ENCODE measurements at regions not wholly inside any gene's neighbourhood (a gene's known extent, or its start where the extent isn't known, plus 50 kb on each side); places are given as distances from the start of the nearest gene placed in this dataset.
"Not testable (repeated sequence)": the region's sequence is repeated elsewhere in the genome, so short reads cannot be mapped to it uniquely, and the experiment has no call there.

DNA sequence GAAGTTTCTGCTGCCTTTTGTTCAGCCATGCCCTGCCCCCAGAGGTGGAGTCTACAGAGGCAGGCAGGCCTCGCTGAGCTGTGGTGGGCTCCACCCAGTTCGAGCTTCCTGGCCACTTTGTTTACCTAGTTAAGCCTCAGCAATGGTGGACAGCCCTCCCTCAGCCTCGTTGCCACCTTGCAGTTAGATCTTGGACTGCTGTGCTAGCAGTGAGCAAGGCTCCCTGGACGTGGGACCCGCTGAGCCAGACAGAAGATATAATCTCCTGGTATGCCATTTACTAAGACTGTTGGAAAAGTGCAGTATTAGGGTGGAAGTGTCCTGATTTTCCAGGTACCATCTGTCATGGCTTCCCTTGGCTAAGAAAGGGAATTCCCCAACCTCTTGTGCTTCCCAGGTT is 588.2 kb downstream of the AMY1C start:
- H3K4me1 Mint-ChIP-seq; ATAC-seq (replicated peaks in 1 of 4); H3K27ac ChIP-seq (ENCODE audit: low read length); POLR2A ChIA-PET; H3K9me3 ChIP-seq; H3K27me3 ChIP-seq (replicated peaks in 1 of 2; ENCODE audit: control insufficient read depth in 2 of 2, extremely low read depth in 1 of 2, insufficient read depth in 2 of 2, low read length in 1 of 2); DNase-seq; H3K4me3 ChIP-seq (ENCODE audit: control insufficient read depth in 1 of 2, extremely low read depth in 1 of 2, low read length in 1 of 2); H3K4me1 ChIP-seq (ENCODE audit: control insufficient read depth in 1 of 2, extremely low read depth in 1 of 2, insufficient read depth in 2 of 2, low read length in 2 of 2); H3K27me3 Mint-ChIP-seq; H3K27ac Mint-ChIP-seq; H3K4me3 Mint-ChIP-seq; CTCF ChIA-PET; H3K36me3 Mint-ChIP-seq; H3K36me3 ChIP-seq (ENCODE audit: control insufficient read depth in 2 of 2, extremely low read depth in 1 of 2, insufficient read depth in 1 of 2, low read length in 1 of 2): not testable (repeated sequence)
- H3K9me3 Mint-ChIP-seq, result peaks cover 22 to 51% (median 29%) of the 10 kb centered on the region in 3 donors
- WGBS (ENCODE audit: insufficient coverage), result 50% methylated on average over 4 of the region's 5 CpGs

- Histone ChIP-seq H3K4me3 (ENCODE audit: control insufficient read depth in 1 of 2, extremely low read depth in 1 of 2, low read length in 1 of 2) (no peak overlapping the region), H3K27me3 (replicated peaks in 1 of 2; ENCODE audit: control insufficient read depth in 2 of 2, extremely low read depth in 1 of 2, insufficient read depth in 2 of 2, low read length in 1 of 2) (no peaks in the 10 kb centered on the region), H3K9me3 (no peaks in the 10 kb centered on the region), H3K4me1 (ENCODE audit: control insufficient read depth in 1 of 2, extremely low read depth in 1 of 2, insufficient read depth in 2 of 2, low read length in 2 of 2) (no peaks in the 10 kb centered on the region), H3K27ac (ENCODE audit: low read length) (no peak overlapping the region), H3K36me3 (ENCODE audit: control insufficient read depth in 2 of 2, extremely low read depth in 1 of 2, insufficient read depth in 1 of 2, low read length in 1 of 2) (no peaks in the 10 kb centered on the region)
- no CpG with 5 or more reads among the region's 3 CpGs for WGBS (ENCODE audit: insufficient coverage)
- Mint-ChIP-seq H3K27ac (no peak overlapping the region), H3K4me1 (no peaks in the 10 kb centered on the region), H3K4me3 (no peak overlapping the region), H3K36me3 (no peaks in the 10 kb centered on the region), H3K27me3 (no peaks in the 10 kb centered on the region), H3K9me3 (peaks cover 20 to 42% (median 38%) of the 10 kb centered on the region in 3 donors)
- ChIA-PET CTCF (no interaction called here), POLR2A (no interaction called here)
- ATAC-seq (replicated peaks in 1 of 4) (no peak), DNase-seq (no peak)
Measured at GRCh38 chr1:104341944-104342343, 592.2 kb downstream of the AMY1C start.

- Histone ChIP-seq H3K4me3 (ENCODE audit: control insufficient read depth in 1 of 2, extremely low read depth in 1 of 2, low read length in 1 of 2) (no peak overlapping the region), H3K27ac (ENCODE audit: low read length) (no peak overlapping the region), H3K9me3 (peaks cover 4% of the 10 kb centered on the region), H3K36me3 (ENCODE audit: control insufficient read depth in 2 of 2, extremely low read depth in 1 of 2, insufficient read depth in 1 of 2, low read length in 1 of 2) (no peaks in the 10 kb centered on the region), H3K4me1 (ENCODE audit: control insufficient read depth in 1 of 2, extremely low read depth in 1 of 2, insufficient read depth in 2 of 2, low read length in 2 of 2) (no peaks in the 10 kb centered on the region), H3K27me3 (replicated peaks in 1 of 2; ENCODE audit: control insufficient read depth in 2 of 2, extremely low read depth in 1 of 2, insufficient read depth in 2 of 2, low read length in 1 of 2) (no peaks in the 10 kb centered on the region)
- DNase-seq (no peak), ATAC-seq (replicated peaks in 1 of 4) (no peak)
- Mint-ChIP-seq H3K36me3 (no peaks in the 10 kb centered on the region), H3K9me3 (peaks cover 11 to 40% (median 29%) of the 10 kb centered on the region in 3 donors), H3K4me3 (no peak overlapping the region), H3K27me3 (no peaks in the 10 kb centered on the region), H3K27ac (no peak overlapping the region), H3K4me1 (no peaks in the 10 kb centered on the region)
- no CpG with 5 or more reads among the region's 1 CpG for WGBS (ENCODE audit: insufficient coverage)
- ChIA-PET POLR2A (no interaction called here), CTCF (no interaction called here)
Measured at GRCh38 chr1:104348277-104348676, 598.6 kb downstream of the AMY1C start.

DNA sequence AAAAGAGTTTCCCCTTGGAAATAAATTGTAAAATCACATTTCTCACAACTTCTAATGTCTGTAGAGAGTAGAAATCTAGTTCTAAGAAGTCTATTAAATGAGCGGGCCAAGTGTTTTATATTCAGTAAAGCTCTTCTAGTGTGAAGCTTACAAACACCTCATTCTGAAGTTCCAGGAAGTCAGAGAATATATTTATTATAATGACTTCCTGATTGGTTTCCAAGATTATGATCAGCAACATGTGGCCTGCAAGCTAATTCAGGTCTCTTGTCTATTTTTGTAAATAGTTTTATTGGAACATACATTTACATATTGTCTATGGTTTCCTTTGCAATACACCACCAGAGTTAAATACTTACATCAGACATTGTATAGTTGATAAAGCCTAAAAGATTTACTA is 603.9 kb downstream of the AMY1C start:
- CTCF ChIA-PET, result no interaction called here
- H3K27ac Mint-ChIP-seq, result no peak overlapping the region
- Histone ChIP-seq H3K4me3 (ENCODE audit: control insufficient read depth in 1 of 2, extremely low read depth in 1 of 2, low read length in 1 of 2) (no peak overlapping the region), H3K4me1 (ENCODE audit: control insufficient read depth in 1 of 2, extremely low read depth in 1 of 2, insufficient read depth in 2 of 2, low read length in 2 of 2) (no peaks in the 10 kb centered on the region), H3K27me3 (replicated peaks in 1 of 2; ENCODE audit: control insufficient read depth in 2 of 2, extremely low read depth in 1 of 2, insufficient read depth in 2 of 2, low read length in 1 of 2) (no peaks in the 10 kb centered on the region), H3K36me3 (ENCODE audit: control insufficient read depth in 2 of 2, extremely low read depth in 1 of 2, insufficient read depth in 1 of 2, low read length in 1 of 2) (no peaks in the 10 kb centered on the region), H3K27ac (ENCODE audit: low read length) (no peak overlapping the region), H3K9me3 (peaks cover 4% of the 10 kb centered on the region)
- no peaks in the 10 kb centered on the region for H3K4me1 Mint-ChIP-seq
- no peak overlapping the region for H3K4me3 Mint-ChIP-seq
- WGBS (ENCODE audit: insufficient coverage), result no CpG with 5 or more reads among the region's 1 CpG
- H3K36me3 Mint-ChIP-seq, result no peaks in the 10 kb centered on the region
- H3K27me3 Mint-ChIP-seq, result no peaks in the 10 kb centered on the region
- DNase-seq (no peak), ATAC-seq (replicated peaks in 1 of 4) (no peak)
- peaks cover 0 to 25% (median 13%) of the 10 kb centered on the region in 3 donors for H3K9me3 Mint-ChIP-seq
- POLR2A ChIA-PET, result no interaction called here

- no peak overlapping the region for H3K27ac Mint-ChIP-seq
- H3K4me3 Mint-ChIP-seq, result no peak overlapping the region
- DNase-seq, result no peak
- no peaks in the 10 kb centered on the region for H3K36me3 Mint-ChIP-seq
- no peaks in the 10 kb centered on the region for H3K27me3 Mint-ChIP-seq
- Histone ChIP-seq H3K36me3 (ENCODE audit: control insufficient read depth in 2 of 2, extremely low read depth in 1 of 2, insufficient read depth in 1 of 2, low read length in 1 of 2) (no peaks in the 10 kb centered on the region), H3K4me1 (ENCODE audit: control insufficient read depth in 1 of 2, extremely low read depth in 1 of 2, insufficient read depth in 2 of 2, low read length in 2 of 2) (no peaks in the 10 kb centered on the region), H3K9me3 (peaks cover 3% of the 10 kb centered on the region), H3K4me3 (ENCODE audit: control insufficient read depth in 1 of 2, extremely low read depth in 1 of 2, low read length in 1 of 2) (no peak overlapping the region), H3K27me3 (replicated peaks in 1 of 2; ENCODE audit: control insufficient read depth in 2 of 2, extremely low read depth in 1 of 2, insufficient read depth in 2 of 2, low read length in 1 of 2) (no peaks in the 10 kb centered on the region), H3K27ac (ENCODE audit: low read length) (no peak overlapping the region)
- ChIA-PET CTCF (no interaction called here), POLR2A (no interaction called here)
- H3K9me3 Mint-ChIP-seq, result peaks cover 0 to 32% (median 15%) of the 10 kb centered on the region in 3 donors
- no peak for ATAC-seq (replicated peaks in 1 of 4)
- no peaks in the 10 kb centered on the region for H3K4me1 Mint-ChIP-seq
- WGBS (ENCODE audit: insufficient coverage), result no CpG with 5 or more reads among the region's 1 CpG
Measured at GRCh38 chr1:104358086-104358485, 608.4 kb downstream of the AMY1C start.

- 70% methylated on average over 2 of the region's 3 CpGs for WGBS (ENCODE audit: insufficient coverage)
- POLR2A ChIA-PET, result no interaction called here
- Mint-ChIP-seq H3K27me3 (no peaks in the 10 kb centered on the region), H3K4me3 (no peak overlapping the region), H3K9me3 (peaks cover 0 to 34% (median 17%) of the 10 kb centered on the region in 3 donors), H3K27ac (no peak overlapping the region), H3K36me3 (no peaks in the 10 kb centered on the region), H3K4me1 (no peaks in the 10 kb centered on the region)
- Histone ChIP-seq H3K9me3 (peaks cover 3% of the 10 kb centered on the region), H3K4me3 (ENCODE audit: control insufficient read depth in 1 of 2, extremely low read depth in 1 of 2, low read length in 1 of 2) (no peak overlapping the region), H3K27me3 (replicated peaks in 1 of 2; ENCODE audit: control insufficient read depth in 2 of 2, extremely low read depth in 1 of 2, insufficient read depth in 2 of 2, low read length in 1 of 2) (no peaks in the 10 kb centered on the region), H3K36me3 (ENCODE audit: control insufficient read depth in 2 of 2, extremely low read depth in 1 of 2, insufficient read depth in 1 of 2, low read length in 1 of 2) (no peaks in the 10 kb centered on the region), H3K27ac (ENCODE audit: low read length) (no peak overlapping the region), H3K4me1 (ENCODE audit: control insufficient read depth in 1 of 2, extremely low read depth in 1 of 2, insufficient read depth in 2 of 2, low read length in 2 of 2) (no peaks in the 10 kb centered on the region)
- ATAC-seq (replicated peaks in 1 of 4) (no peak), DNase-seq (no peak)
- CTCF ChIA-PET, result no interaction called here
Measured at GRCh38 chr1:104358621-104359020, 608.9 kb downstream of the AMY1C start.

- no peak overlapping the region for H3K27ac ChIP-seq (ENCODE audit: low read length)
- Mint-ChIP-seq H3K27me3 (no peaks in the 10 kb centered on the region), H3K4me1 (no peaks in the 10 kb centered on the region), H3K36me3 (no peaks in the 10 kb centered on the region), H3K27ac (no peak overlapping the region), H3K9me3 (peaks cover 13 to 36% (median 20%) of the 10 kb centered on the region in 3 donors), H3K4me3 (no peak overlapping the region)
- H3K9me3 ChIP-seq, result no peaks in the 10 kb centered on the region
- WGBS (ENCODE audit: insufficient coverage), result no CpG with 5 or more reads among the region's 1 CpG
- ChIA-PET CTCF (no interaction called here), POLR2A (no interaction called here)
- no peaks in the 10 kb centered on the region for H3K27me3 ChIP-seq (replicated peaks in 1 of 2; ENCODE audit: control insufficient read depth in 2 of 2, extremely low read depth in 1 of 2, insufficient read depth in 2 of 2, low read length in 1 of 2)
- H3K36me3 ChIP-seq (ENCODE audit: control insufficient read depth in 2 of 2, extremely low read depth in 1 of 2, insufficient read depth in 1 of 2, low read length in 1 of 2), result no peaks in the 10 kb centered on the region
- DNase-seq (no peak), ATAC-seq (replicated peaks in 1 of 4) (no peak)
- no peak overlapping the region for H3K4me3 ChIP-seq (ENCODE audit: control insufficient read depth in 1 of 2, extremely low read depth in 1 of 2, low read length in 1 of 2)
- H3K4me1 ChIP-seq (ENCODE audit: control insufficient read depth in 1 of 2, extremely low read depth in 1 of 2, insufficient read depth in 2 of 2, low read length in 2 of 2), result no peaks in the 10 kb centered on the region
Measured at GRCh38 chr1:104378414-104378813, 628.7 kb downstream of the AMY1C start.
